H1 (cell line): ENCODE measurements at regions not wholly inside any gene's neighbourhood (a gene's known extent, or its start where the extent isn't known, plus 50 kb on each side); places are given as distances from the start of the nearest gene placed in this dataset.

Experiments
- CTCF ChIA-PET: fragments of 300-600 bp; sonication (Branson Sonifier 250); formaldehyde crosslinking; loops from one replicate; lab custom pipeline; 2021; ENCODE audit not compliant: partially characterized antibody; lab: Charles Lee
- POLR2A ChIA-PET: fragments of 300-600 bp; sonication (Branson Sonifier 250); formaldehyde crosslinking; loops from one replicate; lab custom pipeline; 2021; ENCODE audit warnings: inconsistent platforms; ENCODE audit not compliant: partially characterized antibody; lab: Charles Lee
- DNase-seq, 2 experiments: peaks; one replicate each; pipeline versions ENCODE4 v3.0.0 to v3.0.0-alpha.2; 2010 to 2022; ENCODE audit warnings: low spot score in 2 of 2, low read depth in 1 of 2, mixed read lengths in 1 of 2
- FAIRE-seq: peaks from 2 replicates; lab custom pipeline; 2011; peaks lifted over from hg19 to GRCh38; lab: Jason Lieb, UNC
- H2AFZ ChIP-seq: 2 replicates; pipeline ENCODE4 v1.8.1; 2012; ENCODE audit warnings: low read length, inconsistent platforms
- H2AK5ac ChIP-seq: 2 replicates; pipeline ENCODE4 v1.6.1; 2013; ENCODE audit warnings: low read depth, low read length
- H2BK120ac ChIP-seq: replicated peaks from 2 replicates; pipeline ENCODE3; 2013; ENCODE audit warnings: low read depth, low read length, inconsistent platforms
- H2BK12ac ChIP-seq: 2 replicates; pipeline ENCODE4 v1.6.1; 2013; ENCODE audit warnings: low read depth, low read length
- H2BK15ac ChIP-seq: 2 replicates; pipeline ENCODE4 v1.6.1; 2013; ENCODE audit warnings: low read length
- H2BK20ac ChIP-seq: 2 replicates; pipeline ENCODE4 v1.6.1; 2013; ENCODE audit warnings: low read length
- H2BK5ac ChIP-seq: 2 replicates; pipeline ENCODE4 v1.6.1; 2013; ENCODE audit warnings: low read depth, low read length
- H3K14ac ChIP-seq: 2 replicates; pipeline ENCODE4 v1.6.1; 2013; ENCODE audit warnings: inconsistent platforms; ENCODE audit not compliant: insufficient read length
- H3K18ac ChIP-seq: 2 replicates; pipeline ENCODE4 v1.6.1; 2013; ENCODE audit warnings: low read length; ENCODE audit errors: extremely low read depth
- H3K23ac ChIP-seq: 2 replicates; pipeline ENCODE4 v1.6.1; 2013; ENCODE audit warnings: inconsistent platforms; ENCODE audit not compliant: insufficient read length
- H3K23me2 ChIP-seq: 2 replicates; pipeline ENCODE4 v1.6.1; 2013; ENCODE audit warnings: low read depth, low read length
- H3K27ac ChIP-seq: 2 replicates; pipeline ENCODE4 v1.6.1; 2011; ENCODE audit warnings: low read depth, low read length, inconsistent platforms
- H3K27me3 ChIP-seq, 4 experiments: replicated peaks in 1 of 4; 1 replicate in 1 of 4; 2 replicates in 3 of 4; pipeline versions ENCODE4 v1.6.1 to v1.8.1; 2011 to 2013; ENCODE audit warnings: low read length in 3 of 4, mild to moderate bottlenecking in 3 of 4, inconsistent platforms in 2 of 4, mixed read lengths in 2 of 4, moderate library complexity in 1 of 4; ENCODE audit not compliant: control insufficient read depth in 3 of 4, insufficient read depth in 3 of 4; ENCODE audit errors: extremely low read depth in 1 of 4
- H3K36me3 ChIP-seq, 4 experiments: 2 replicates each; pipeline versions ENCODE4 v1.6.1 to v1.8.1; 2011 to 2013; ENCODE audit warnings: mild to moderate bottlenecking in 4 of 4, low read length in 3 of 4, moderate library complexity in 2 of 4, control low read depth in 1 of 4, inconsistent platforms in 1 of 4; ENCODE audit not compliant: insufficient read depth in 4 of 4, control insufficient read depth in 2 of 4
- H3K4ac ChIP-seq: replicated peaks from 2 replicates; pipeline ENCODE3; 2013; ENCODE audit warnings: low read length, low read depth, mixed read lengths, inconsistent platforms; ENCODE audit not compliant: insufficient read length
- H3K4me1 ChIP-seq, 4 experiments: replicated peaks in 1 of 4; 1 replicate in 1 of 4; 2 replicates in 3 of 4; pipeline versions ENCODE4 v1.6.1 to v1.8.1; 2011 to 2013; ENCODE audit warnings: low read length in 3 of 4, inconsistent platforms in 2 of 4, mixed read lengths in 1 of 4; ENCODE audit not compliant: insufficient read depth in 4 of 4, control insufficient read depth in 3 of 4
- H3K4me2 ChIP-seq, 2 experiments: 2 replicates each; pipeline versions ENCODE4 v1.6.1 to v1.8.1; 2011 to 2013; ENCODE audit warnings: low read depth in 2 of 2, low read length in 2 of 2, control low read depth in 1 of 2, inconsistent platforms in 1 of 2, mild to moderate bottlenecking in 1 of 2; ENCODE audit not compliant: insufficient read depth in 1 of 2
- H3K4me3 ChIP-seq, 4 experiments: fragments of 200-600, 300-600 bp in 1 of 4; sonication (generic), shearing (Covaris generic), sonication (Bioruptor Twin) in 1 of 4; 2 replicates each; pipeline versions ENCODE4 v1.5.1 to v1.8.1; 2011 to 2016; ENCODE audit warnings: low read length in 4 of 4, low read depth in 3 of 4, control low read depth in 2 of 4, inconsistent platforms in 2 of 4, mild to moderate bottlenecking in 2 of 4, mixed read lengths in 1 of 4, moderate library complexity in 1 of 4; ENCODE audit not compliant: insufficient read depth in 2 of 4; ENCODE audit errors: extremely low read depth in 1 of 4
- H3K56ac ChIP-seq: replicated peaks from 2 replicates; pipeline ENCODE3; 2013; ENCODE audit warnings: low read depth, mild to moderate bottlenecking, mixed read lengths, low read length, inconsistent platforms; ENCODE audit not compliant: insufficient read length
- H3K79me1 ChIP-seq: 2 replicates; pipeline ENCODE4 v1.6.1; 2013; ENCODE audit warnings: low read depth, low read length, control low read depth
- H3K79me2 ChIP-seq, 2 experiments: 2 replicates each; pipeline versions ENCODE4 v1.6.1 to v1.8.1; 2012 to 2013; ENCODE audit warnings: low read length in 2 of 2, mild to moderate bottlenecking in 2 of 2, inconsistent platforms in 1 of 2; ENCODE audit not compliant: insufficient read depth in 2 of 2, control insufficient read depth in 1 of 2
- H3K9ac ChIP-seq, 4 experiments: replicated peaks in 1 of 4; 1 replicate in 1 of 4; 2 replicates in 3 of 4; pipeline versions ENCODE4 v1.6.1 to v1.8.1; 2011 to 2013; ENCODE audit warnings: low read depth in 3 of 4, low read length in 3 of 4, control low read depth in 2 of 4, mild to moderate bottlenecking in 2 of 4, moderate library complexity in 2 of 4, inconsistent platforms in 1 of 4; ENCODE audit errors: extremely low read depth in 1 of 4
- H3K9me3 ChIP-seq, 2 experiments: 2 replicates each; pipeline versions ENCODE4 v1.6.1 to v1.8.1; 2012 to 2013; ENCODE audit warnings: mild to moderate bottlenecking in 2 of 2, moderate library complexity in 2 of 2, control low read depth in 1 of 2, inconsistent platforms in 1 of 2, low read depth in 1 of 2, low read length in 1 of 2, mixed read lengths in 1 of 2; ENCODE audit not compliant: insufficient read depth in 2 of 2
- H4K20me1 ChIP-seq, 2 experiments: replicated peaks in 1 of 2; 2 replicates each; pipeline versions ENCODE3 to v1.8.1; 2011 to 2013; ENCODE audit warnings: inconsistent platforms in 2 of 2, low read length in 2 of 2, mild to moderate bottlenecking in 1 of 2; ENCODE audit not compliant: insufficient read depth in 2 of 2, control insufficient read depth in 1 of 2
- H4K5ac ChIP-seq: 2 replicates; pipeline ENCODE4 v1.6.1; 2013; ENCODE audit warnings: low read length, low read depth, mixed read lengths, inconsistent platforms; ENCODE audit not compliant: insufficient read length
- H4K8ac ChIP-seq: 2 replicates; pipeline ENCODE4 v1.8.0; 2013; ENCODE audit warnings: mild to moderate bottlenecking, moderate library complexity, low read length, inconsistent platforms; ENCODE audit not compliant: insufficient read depth; ENCODE audit errors: extremely low read depth
- H4K91ac ChIP-seq: replicated peaks from 2 replicates; pipeline ENCODE3; 2013; ENCODE audit warnings: low read length, mixed read lengths, inconsistent platforms; ENCODE audit not compliant: insufficient read length
- BACH1 ChIP-seq: IDR thresholded peaks from 2 replicates; pipeline ENCODE4 v1.6.1; 2012; ENCODE audit warnings: low read length, improper control_type of control experiment
- CBX8 ChIP-seq: fragments of 300-800, 300-1000 bp; sonication (generic); IDR thresholded peaks from 2 replicates; pipeline ENCODE4 v1.7.1; 2016; ENCODE audit warnings: low read depth, low read length, borderline replicate concordance
- E2F6 ChIP-seq: IDR thresholded peaks from 2 replicates; pipeline ENCODE4 v1.6.1; 2012; ENCODE audit warnings: inconsistent platforms
- FOSL1 ChIP-seq: IDR thresholded peaks from 2 replicates; pipeline ENCODE4 v1.6.1; 2011; ENCODE audit warnings: mild to moderate bottlenecking, low read depth, low read length, moderate library complexity; ENCODE audit not compliant: insufficient read depth
- GABPA ChIP-seq: IDR thresholded peaks from 2 replicates; pipeline ENCODE4 v1.6.1; 2011; ENCODE audit warnings: mild to moderate bottlenecking, low read length, moderate library complexity, borderline replicate concordance; ENCODE audit not compliant: insufficient read depth
- JUND ChIP-seq: IDR thresholded peaks from 2 replicates; pipeline ENCODE4 v1.6.1; 2011; ENCODE audit warnings: mild to moderate bottlenecking, improper control_type of control experiment, low read length
- KDM4A ChIP-seq: IDR thresholded peaks from one replicate; pipeline ENCODE4 v1.7.1; 2012; ENCODE audit warnings: low read depth, mild to moderate bottlenecking, moderate library complexity, low read length, inconsistent platforms; ENCODE audit not compliant: severe bottlenecking
- KDM5A ChIP-seq: fragments of 200-600 bp; IDR thresholded peaks from 2 replicates; pipeline ENCODE4 v1.7.1; 2012; ENCODE audit warnings: mild to moderate bottlenecking, low read length, inconsistent platforms, mixed read lengths
- POU5F1 ChIP-seq: IDR thresholded peaks from 2 replicates; pipeline ENCODE4 v1.6.1; 2011; ENCODE audit warnings: low read depth, mild to moderate bottlenecking, low read length, moderate library complexity
- WGBS, 2 experiments: shearing (Covaris generic) in 1 of 2; methylation state at CpG; one replicate each; pipeline versions ENCODE4 v1.1.6 to v1.1.7; 2013 to 2015; ENCODE audit warnings: low lambda C conversion rate in 2 of 2, mixed read lengths in 2 of 2, inconsistent platforms in 1 of 2, low coverage in 1 of 2, missing lambda C conversion rate in 1 of 2; ENCODE audit not compliant: insufficient replicate concordance in 2 of 2, insufficient coverage in 1 of 2, insufficient read length in 1 of 2; ENCODE audit errors: extremely low coverage in 1 of 2, missing lambda C conversion rate in 1 of 2; 5-methylcytosine and 5-hydroxymethylcytosine counted together

- Histone ChIP-seq H3K4me1 (no peaks in the 10 kb centered on the region; a peak in 2 of 7 replicates), H4K20me1 (no peaks in the 10 kb centered on the region), H3K4ac (no peak overlapping the region), H3K4me3 (no peak overlapping the region), H2BK20ac (no peak overlapping the region), H2BK12ac (no peak overlapping the region), H3K79me1 (no peaks in the 10 kb centered on the region), H3K56ac (no peak overlapping the region), H3K79me2 (no peaks in the 10 kb centered on the region), H3K9me3 (peaks cover 0 to 3% of the 10 kb centered on the region in 2 experiments; a peak in 1 of 4 replicates), H2AK5ac (no peak overlapping the region), H2BK120ac (no peak overlapping the region), H3K23me2 (no peaks in the 10 kb centered on the region), H3K27ac (no peak overlapping the region), H2AFZ (no peak overlapping the region), H3K4me2 (no peak overlapping the region), H2BK15ac (no peak overlapping the region), H3K36me3 (no peaks in the 10 kb centered on the region; a peak in 1 of 8 replicates), H4K5ac (no peak overlapping the region), H3K27me3 (no peaks in the 10 kb centered on the region), H3K14ac (no peak overlapping the region), H3K9ac (no peak overlapping the region), H3K23ac (no peak overlapping the region), H4K91ac (no peak overlapping the region), H4K8ac (no peak overlapping the region), H2BK5ac (no peak overlapping the region), H3K18ac (no peak overlapping the region)
- POLR2A ChIA-PET = no interaction called here
- 93% methylated on average over 6 of the region's 6 CpGs; no CpG with 5 or more reads in 1 of the 2 experiments for WGBS, 2 experiments
- TF ChIP-seq FOSL1 (no peak), GABPA (no peak), E2F6 (no peak), KDM4A (no peak), POU5F1 (no peak), KDM5A (no peak), CBX8 (no peak), JUND (no peak), BACH1 (no peak)
- CTCF ChIA-PET = interaction anchor here (1.0 to 1.6 kb wide), 4 partner anchors 28 to 139 kb away, joined by 3 to 6 read pairs (median 5); no protein-coding TSS in a partner anchor
- DNase-seq (no peak), FAIRE-seq (no peak)
Measured at GRCh38 chr14:71716041-71716772, 216.0 kb upstream of the RGS6 start.
